ENCODE measurements at regions not wholly inside any gene's neighbourhood (a gene's known extent, or its start where the extent isn't known, plus 50 kb on each side); places are given as distances from the start of the nearest gene placed in this dataset.

DNA sequence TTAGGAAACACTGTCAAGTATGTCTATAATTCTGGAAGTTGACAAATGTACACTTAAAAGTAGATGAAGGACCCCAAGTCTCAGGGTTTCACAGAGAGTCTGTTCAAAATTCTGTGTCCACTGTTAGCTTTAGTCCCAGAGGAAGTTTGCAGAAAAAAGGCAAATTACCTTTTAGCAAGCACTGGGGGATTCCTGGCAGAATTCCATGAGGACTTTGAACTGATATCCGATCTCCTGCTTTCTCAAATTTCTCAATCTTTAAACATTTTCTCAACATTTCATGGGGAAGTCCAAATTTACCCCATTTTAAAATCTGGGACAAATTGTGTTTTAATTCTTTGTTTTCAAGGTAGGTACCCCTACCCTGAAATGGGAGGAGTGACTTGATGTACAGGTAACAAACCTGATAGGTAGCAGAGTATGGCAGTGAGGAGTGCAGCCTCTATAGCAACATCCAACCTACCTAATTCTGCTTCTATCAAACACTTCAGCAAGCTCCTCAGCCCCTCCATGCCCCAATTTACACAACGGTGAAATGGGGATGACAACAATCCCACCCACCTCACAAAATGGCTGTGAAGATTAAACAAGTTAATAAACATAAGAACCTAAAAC, 344.9 kb downstream of the OMA1 start:
- Histone ChIP-seq H3K4me2 (no peak overlapping the region), H3K9me2 (no peaks in the 10 kb centered on the region), H3K27me3 (ENCODE audit: insufficient read depth) (no peaks in the 10 kb centered on the region), H4K20me1 (ENCODE audit: insufficient read depth) (no peaks in the 10 kb centered on the region), H3K27ac (ENCODE audit: low read depth in 2 of 2, low read length in 1 of 2) (no peak overlapping the region), H3K9me3 (no peaks in the 10 kb centered on the region), H3K4me3 (ENCODE audit: low read depth in 2 of 2, low read length in 1 of 2) (no peak overlapping the region), H3K4me1 (ENCODE audit: control insufficient read depth in 1 of 2, insufficient read depth in 2 of 2, low read depth in 1 of 2, low read length in 1 of 2) (no peaks in the 10 kb centered on the region), H3K79me2 (ENCODE audit: insufficient read depth) (no peaks in the 10 kb centered on the region), H3F3A (replicated peaks; ENCODE audit: insufficient read depth) (no peaks in the 10 kb centered on the region), H3K9ac (no peak overlapping the region), H2AFZ (ENCODE audit: low read depth) (no peak overlapping the region), H3K36me3 (replicated peaks in 1 of 2; ENCODE audit: control insufficient read depth in 1 of 2, insufficient read depth in 2 of 2, low read length in 1 of 2) (no peaks in the 10 kb centered on the region)
- CTCF ChIA-PET = no interaction called here
- POLR2A ChIA-PET = no interaction called here
- TF ChIP-seq CHD2 (IDR thresholded peaks at IDR 0.05; ENCODE audit: low read length, partially characterized antibody) = no peak
- TF ChIP-seq EZH2phosphoT487 (IDR thresholded peaks at IDR 0.05; ENCODE audit: borderline replicate concordance, low read depth) = no peak
- no peak for TF ChIP-seq TCF12 (IDR thresholded peaks at IDR 0.05)
- no peak for TF ChIP-seq TAF1 (IDR thresholded peaks at IDR 0.05; ENCODE audit: borderline replicate concordance, low read depth, low read length)
- TF ChIP-seq PBX3 (IDR thresholded peaks at IDR 0.05) = no peak
- TF ChIP-seq SMC3 (IDR thresholded peaks at IDR 0.05; ENCODE audit: low read depth, low read length) = no peak
- TF ChIP-seq NRF1 (IDR thresholded peaks at IDR 0.05; ENCODE audit: low read depth, low read length) = no peak
- no peak for TF ChIP-seq FOSL2 (IDR thresholded peaks at IDR 0.05; ENCODE audit: borderline replicate concordance, low read depth)
- TF ChIP-seq ELF1 (IDR thresholded peaks at IDR 0.05) = no peak
- no peak for TF ChIP-seq RXRA (IDR thresholded peaks at IDR 0.05; ENCODE audit: borderline replicate concordance, low read depth)
- TF ChIP-seq TEAD4 (IDR thresholded peaks at IDR 0.05; ENCODE audit: borderline replicate concordance, insufficient read depth) = no peak
- TF ChIP-seq GABPA (IDR thresholded peaks at IDR 0.05; ENCODE audit: low read depth) = no peak
- TF ChIP-seq, protein P1, sequence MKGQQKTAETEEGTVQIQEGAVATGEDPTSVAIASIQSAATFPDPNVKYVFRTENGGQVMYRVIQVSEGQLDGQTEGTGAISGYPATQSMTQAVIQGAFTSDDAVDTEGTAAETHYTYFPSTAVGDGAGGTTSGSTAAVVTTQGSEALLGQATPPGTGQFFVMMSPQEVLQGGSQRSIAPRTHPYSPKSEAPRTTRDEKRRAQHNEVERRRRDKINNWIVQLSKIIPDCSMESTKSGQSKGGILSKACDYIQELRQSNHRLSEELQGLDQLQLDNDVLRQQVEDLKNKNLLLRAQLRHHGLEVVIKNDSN (IDR thresholded peaks at IDR 0.05; ENCODE audit: borderline replicate concordance, low read depth) = no peak
- 45% methylated on average over 2 of the region's 2 CpGs for WGBS (ENCODE audit: low lambda C conversion rate)
- no peak for DNase-seq

DNA sequence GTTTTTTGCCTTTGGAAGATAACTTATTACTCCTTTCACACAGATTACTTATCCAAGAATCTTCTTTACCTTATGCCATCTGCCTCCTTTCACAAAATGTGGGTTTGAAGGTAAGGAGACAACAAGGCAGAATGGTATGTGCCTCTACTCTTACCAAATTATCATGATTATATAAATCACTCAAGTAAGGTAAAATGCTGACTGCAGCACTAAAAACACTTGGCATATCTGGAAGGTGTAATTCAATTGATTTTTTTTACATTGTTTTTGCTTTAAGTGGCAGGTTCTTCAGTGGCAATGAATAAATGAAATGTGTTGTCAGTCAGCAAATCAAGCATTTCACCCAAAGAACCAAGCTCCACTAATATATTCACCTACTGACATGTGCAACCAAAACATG, 346.1 kb downstream of the OMA1 start:
- Histone ChIP-seq H3K36me3 (replicated peaks in 1 of 2; ENCODE audit: control insufficient read depth in 1 of 2, insufficient read depth in 2 of 2, low read length in 1 of 2) (no peaks in the 10 kb centered on the region), H3F3A (replicated peaks; ENCODE audit: insufficient read depth) (no peaks in the 10 kb centered on the region), H3K27me3 (ENCODE audit: insufficient read depth) (no peaks in the 10 kb centered on the region), H4K20me1 (ENCODE audit: insufficient read depth) (no peaks in the 10 kb centered on the region), H3K79me2 (ENCODE audit: insufficient read depth) (no peaks in the 10 kb centered on the region), H3K9me2 (no peaks in the 10 kb centered on the region), H2AFZ (ENCODE audit: low read depth) (no peak overlapping the region), H3K9me3 (no peaks in the 10 kb centered on the region), H3K27ac (ENCODE audit: low read depth in 2 of 2, low read length in 1 of 2) (no peak overlapping the region), H3K4me3 (ENCODE audit: low read depth in 2 of 2, low read length in 1 of 2) (no peak overlapping the region), H3K4me2 (no peak overlapping the region), H3K9ac (no peak overlapping the region), H3K4me1 (ENCODE audit: control insufficient read depth in 1 of 2, insufficient read depth in 2 of 2, low read depth in 1 of 2, low read length in 1 of 2) (no peaks in the 10 kb centered on the region)
- POLR2A ChIA-PET = no interaction called here
- CTCF ChIA-PET = no interaction called here
- DNase-seq = no peak
- TF ChIP-seq MEF2A (IDR thresholded peaks at IDR 0.05; ENCODE audit: borderline replicate concordance, low read depth) (no peak), PBX3 (IDR thresholded peaks at IDR 0.05) (no peak), FOXJ3 (CRISPR knock-in tag; IDR thresholded peaks at IDR 0.05) (no peak), RXRA (IDR thresholded peaks at IDR 0.05; ENCODE audit: borderline replicate concordance, low read depth) (no peak), SMC3 (IDR thresholded peaks at IDR 0.05; ENCODE audit: low read depth, low read length) (no peak), POLR2AphosphoS5 (IDR thresholded peaks at IDR 0.05; ENCODE audit: low read depth, low read length) (no peak), FOSL2 (IDR thresholded peaks at IDR 0.05; ENCODE audit: borderline replicate concordance, low read depth) (no peak), RFX5 (IDR thresholded peaks at IDR 0.05; ENCODE audit: low read length) (no peak), GABPA (IDR thresholded peaks at IDR 0.05; ENCODE audit: low read depth) (no peak), ELF1 (IDR thresholded peaks at IDR 0.05) (no peak), JUND (IDR thresholded peaks at IDR 0.05) (no peak), CHD2 (IDR thresholded peaks at IDR 0.05; ENCODE audit: low read length, partially characterized antibody) (no peak), MXI1 (IDR thresholded peaks at IDR 0.05; ENCODE audit: low read depth, low read length) (no peak)
- TF ChIP-seq, protein P1 (IDR thresholded peaks at IDR 0.05; ENCODE audit: borderline replicate concordance, low read depth) = no peak
- TF ChIP-seq, protein P2, sequence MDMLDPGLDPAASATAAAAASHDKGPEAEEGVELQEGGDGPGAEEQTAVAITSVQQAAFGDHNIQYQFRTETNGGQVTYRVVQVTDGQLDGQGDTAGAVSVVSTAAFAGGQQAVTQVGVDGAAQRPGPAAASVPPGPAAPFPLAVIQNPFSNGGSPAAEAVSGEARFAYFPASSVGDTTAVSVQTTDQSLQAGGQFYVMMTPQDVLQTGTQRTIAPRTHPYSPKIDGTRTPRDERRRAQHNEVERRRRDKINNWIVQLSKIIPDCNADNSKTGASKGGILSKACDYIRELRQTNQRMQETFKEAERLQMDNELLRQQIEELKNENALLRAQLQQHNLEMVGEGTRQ (IDR thresholded peaks at IDR 0.05; ENCODE audit: borderline replicate concordance, low read depth, low read length) = no peak
- TF ChIP-seq, protein P3, sequence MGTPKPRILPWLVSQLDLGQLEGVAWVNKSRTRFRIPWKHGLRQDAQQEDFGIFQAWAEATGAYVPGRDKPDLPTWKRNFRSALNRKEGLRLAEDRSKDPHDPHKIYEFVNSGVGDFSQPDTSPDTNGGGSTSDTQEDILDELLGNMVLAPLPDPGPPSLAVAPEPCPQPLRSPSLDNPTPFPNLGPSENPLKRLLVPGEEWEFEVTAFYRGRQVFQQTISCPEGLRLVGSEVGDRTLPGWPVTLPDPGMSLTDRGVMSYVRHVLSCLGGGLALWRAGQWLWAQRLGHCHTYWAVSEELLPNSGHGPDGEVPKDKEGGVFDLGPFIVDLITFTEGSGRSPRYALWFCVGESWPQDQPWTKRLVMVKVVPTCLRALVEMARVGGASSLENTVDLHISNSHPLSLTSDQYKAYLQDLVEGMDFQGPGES (IDR thresholded peaks at IDR 0.05; ENCODE audit: low read depth, low read length) = no peak

All from SK-N-SH (cell line).